Hematopoietic multipotent progenitor cell treated with erythropoietin and hydrocortisone succinate and interleukin-3 and kit ligand, for 6 days (in vitro differentiated cells): ENCODE measurements at regions not wholly inside any gene's neighbourhood (a gene's known extent, or its start where the extent isn't known, plus 50 kb on each side); places are given as distances from the start of the nearest gene placed in this dataset.

Experiments used
- DNase-seq: peaks from one replicate; pipeline ENCODE4 v3.0.0-alpha.2; 2015

GRCh38 chr12:47558625-47559345 lies 147.0 kb downstream of the RPAP3 start:
- DNase-seq, result no peak

- DNase-seq, result no peak
These were observed 148.4 kb downstream of the RPAP3 start for GRCh38 chr12:47557386-47557785.

GRCh38 chr12:47556261-47557030 lies 149.4 kb downstream of the RPAP3 start:
- DNase-seq, result no peak

GRCh38 chr12:47554046-47554653 lies 151.7 kb downstream of the RPAP3 start:
- no peak for DNase-seq

GRCh38 chr12:47553266-47553665 lies 152.6 kb downstream of the RPAP3 start:
- DNase-seq, result no peak

GRCh38 chr12:47551426-47551851 lies 154.4 kb downstream of the RPAP3 start:
- no peak for DNase-seq

GRCh38 chr12:47549258-47549657 lies 156.6 kb downstream of the RPAP3 start:
- no peak for DNase-seq

- DNase-seq, result no peak
These were observed 157.4 kb downstream of the RPAP3 start for GRCh38 chr12:47548401-47548800.

GRCh38 chr12:47547077-47547476 lies 158.8 kb downstream of the RPAP3 start:
- DNase-seq, result no peak

- no peak for DNase-seq
These were observed 159.8 kb downstream of the RPAP3 start for GRCh38 chr12:47545938-47546609.

- DNase-seq, result peak; percentile 41
These were observed 171.1 kb downstream of the RPAP3 start for GRCh38 chr12:47534695-47535094.

- no peak for DNase-seq
These were observed 175.8 kb downstream of the RPAP3 start for GRCh38 chr12:47530050-47530449.

GRCh38 chr12:47527816-47528215 lies 178.0 kb downstream of the RPAP3 start:
- no peak for DNase-seq

- no peak for DNase-seq
These were observed 185.8 kb downstream of the RPAP3 start for GRCh38 chr12:47520029-47520428.

- DNase-seq, result no peak
These were observed 188.7 kb downstream of the RPAP3 start for GRCh38 chr12:47517122-47517521.

- DNase-seq, result no peak
These were observed 196.4 kb downstream of the RPAP3 start for GRCh38 chr12:47509398-47509851.

GRCh38 chr12:47507221-47507620 lies 198.6 kb downstream of the RPAP3 start:
- no peak for DNase-seq

- DNase-seq, result no peak
These were observed 200.9 kb downstream of the RPAP3 start for GRCh38 chr12:47504775-47505446.

GRCh38 chr12:47493801-47494200 lies 212.0 kb downstream of the RPAP3 start:
- no peak for DNase-seq

GRCh38 chr12:47491516-47492305 lies 214.1 kb downstream of the RPAP3 start:
- no peak for DNase-seq

GRCh38 chr12:47488888-47489287 lies 216.9 kb downstream of the RPAP3 start:
- DNase-seq, result no peak

- no peak for DNase-seq
These were observed 224.8 kb downstream of the RPAP3 start for GRCh38 chr12:47481041-47481440.
